ENCODE measurements at regions not wholly inside any gene's neighbourhood (a gene's known extent, or its start where the extent isn't known, plus 50 kb on each side); places are given as distances from the start of the nearest gene placed in this dataset.

DNA sequence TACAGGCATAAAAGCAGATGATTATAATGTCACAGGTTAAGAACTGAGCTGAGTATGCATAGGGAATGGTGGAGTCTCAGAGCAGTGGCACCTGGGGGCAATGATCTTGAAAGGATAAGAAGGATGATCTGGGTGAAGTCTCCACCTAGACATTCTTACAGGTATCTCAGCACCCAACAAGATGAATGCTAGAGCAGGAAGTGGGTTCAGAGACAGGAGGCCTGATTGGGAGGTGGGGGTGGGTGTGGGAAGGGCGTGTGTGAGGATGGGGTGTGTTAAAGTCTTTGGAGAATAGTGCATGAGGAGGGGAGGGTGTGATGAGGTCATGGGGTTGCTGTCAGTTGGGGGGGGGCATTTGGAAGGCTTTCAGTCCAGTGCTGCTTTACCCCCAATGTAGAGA, 78.8 kb upstream of the UPP2 start:
- H3K4me3 Mint-ChIP-seq = no peak overlapping the region
- DNase-seq = no peak
- H3K9me3 Mint-ChIP-seq = no peaks in the 10 kb centered on the region
- no peak overlapping the region for H3K27ac Mint-ChIP-seq
- H3K36me3 Mint-ChIP-seq = no peaks in the 10 kb centered on the region
- no peaks in the 10 kb centered on the region for H3K27me3 Mint-ChIP-seq
- no peaks in the 10 kb centered on the region for H3K4me1 Mint-ChIP-seq

DNA sequence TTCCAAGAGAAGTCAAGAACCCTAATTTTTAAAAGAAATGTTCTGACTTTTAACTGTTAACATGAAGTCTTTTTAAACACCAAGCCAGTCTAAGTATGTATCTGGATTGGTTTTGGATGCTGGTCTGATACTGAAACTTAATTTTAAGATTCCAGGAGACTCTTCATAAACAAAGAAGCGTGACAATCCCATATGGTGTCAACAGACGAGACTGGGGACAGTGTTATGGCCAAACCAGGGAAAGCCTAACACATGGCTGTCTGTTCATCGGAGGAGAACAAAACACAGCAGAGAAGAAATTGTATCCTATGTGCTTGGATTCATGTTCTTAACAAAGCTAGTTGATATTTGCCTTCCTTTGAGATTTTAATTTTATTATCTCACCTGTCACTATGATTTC, 80.5 kb upstream of the UPP2 start:
- Mint-ChIP-seq H3K4me3 (no peak overlapping the region), H3K36me3 (no peaks in the 10 kb centered on the region), H3K27ac (no peak overlapping the region), H3K27me3 (no peaks in the 10 kb centered on the region), H3K4me1 (no peaks in the 10 kb centered on the region), H3K9me3 (no peaks in the 10 kb centered on the region)
- no peak for DNase-seq

DNA sequence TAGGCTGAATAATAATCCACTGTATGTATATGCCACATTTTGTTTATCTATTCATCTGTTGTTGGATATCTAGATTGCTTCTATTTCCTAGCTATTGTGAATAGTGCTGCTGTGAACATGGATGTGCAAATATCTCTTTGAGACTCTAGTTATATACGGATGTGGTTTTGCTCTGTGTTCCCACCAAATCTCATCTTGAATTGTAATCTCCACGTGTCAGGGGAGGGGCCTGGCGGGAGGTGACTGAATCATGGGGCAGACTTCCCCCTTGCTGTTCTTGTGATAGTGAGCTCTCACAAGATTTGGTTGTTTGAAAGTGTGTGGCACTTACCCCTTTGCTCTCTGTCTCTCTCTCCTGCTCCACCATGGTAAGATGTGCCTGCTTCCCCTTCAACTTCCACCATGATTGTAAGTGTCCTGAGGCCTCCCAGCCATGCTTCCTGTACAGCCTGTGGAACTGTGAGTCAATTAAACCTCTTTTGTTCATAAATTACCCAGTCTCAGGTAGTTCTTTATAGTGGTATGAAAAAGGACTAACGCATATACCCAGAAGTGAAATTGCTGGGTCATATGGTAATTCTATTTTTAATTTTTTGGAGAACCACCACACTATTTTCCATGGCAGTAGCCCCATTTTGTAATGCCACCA, 86.1 kb upstream of the UPP2 start:
- Mint-ChIP-seq H3K9me3 (peaks cover 3% of the 10 kb centered on the region), H3K27me3 (no peaks in the 10 kb centered on the region), H3K36me3 (no peaks in the 10 kb centered on the region), H3K4me3 (no peak overlapping the region), H3K4me1 (peaks cover 3% of the 10 kb centered on the region), H3K27ac (no peak overlapping the region)
- DNase-seq = no peak

DNA sequence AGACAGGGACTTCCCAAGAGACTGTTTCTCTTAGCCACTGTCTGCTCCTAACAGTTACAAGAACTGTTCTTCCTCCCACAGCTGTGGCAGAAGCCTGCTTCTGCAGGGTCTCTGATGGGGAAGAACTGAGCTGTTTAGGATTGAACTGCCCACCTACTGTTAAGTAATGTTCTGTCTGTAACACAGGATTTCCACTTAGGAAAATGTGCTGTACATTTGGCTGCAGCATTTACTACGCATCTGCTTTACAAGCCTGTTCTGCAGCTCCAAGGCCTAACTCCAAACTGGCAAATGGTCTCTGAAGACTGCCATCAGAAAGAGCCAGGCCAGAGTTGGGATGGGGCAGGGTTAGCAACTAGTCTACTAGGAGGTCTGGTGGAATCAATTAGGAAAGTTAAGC, 87.8 kb upstream of the UPP2 start:
- peaks cover 3% of the 10 kb centered on the region for H3K9me3 Mint-ChIP-seq

DNA sequence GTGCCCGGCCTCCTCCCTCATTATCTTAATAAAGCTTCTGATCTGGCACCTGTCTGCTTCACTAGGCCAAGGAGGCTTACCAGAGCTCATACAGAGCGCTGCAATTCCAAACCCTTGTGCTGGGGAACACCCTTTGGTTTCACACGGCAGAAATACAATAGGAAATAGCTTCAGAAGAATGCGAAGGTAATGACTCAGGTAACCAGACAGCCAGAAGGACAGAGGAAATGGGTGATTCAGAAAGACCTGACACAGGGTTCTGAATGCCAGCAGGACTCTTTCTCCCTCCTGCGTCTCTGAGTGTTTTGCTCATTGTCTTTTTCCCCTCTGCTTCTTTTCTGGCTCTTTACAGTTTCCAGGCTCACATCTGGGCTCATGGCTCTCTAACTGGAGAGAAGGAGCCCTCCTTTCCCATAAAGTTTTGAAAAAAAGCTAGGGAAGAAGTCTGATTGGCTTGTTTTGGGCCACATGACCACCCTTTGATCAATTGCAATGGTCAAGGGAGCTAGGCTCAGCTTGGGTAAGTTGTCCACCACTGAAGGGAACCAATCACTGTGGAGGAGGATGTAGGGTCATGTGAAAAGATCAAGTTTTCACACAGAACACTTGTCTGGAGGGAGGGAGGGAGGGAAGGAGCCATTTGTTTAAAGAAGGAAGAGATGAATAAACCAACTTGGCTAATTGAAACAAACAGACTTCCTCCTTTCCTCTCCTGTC, 90.5 kb upstream of the UPP2 start:
- Mint-ChIP-seq H3K4me1 (peaks cover 5% of the 10 kb centered on the region), H3K27me3 (peaks cover 5% of the 10 kb centered on the region), H3K36me3 (no peaks in the 10 kb centered on the region), H3K9me3 (peaks cover 3% of the 10 kb centered on the region), H3K27ac (no peak overlapping the region), H3K4me3 (no peak overlapping the region)
- DNase-seq = no peak

More for the DNA sequence above, 87.8 kb upstream of the UPP2 start:
- DNase-seq = no peak
- Mint-ChIP-seq H3K4me3 (no peak overlapping the region), H3K36me3 (no peaks in the 10 kb centered on the region), H3K27me3 (peaks cover 5% of the 10 kb centered on the region), H3K4me1 (peaks cover 5% of the 10 kb centered on the region), H3K27ac (no peak overlapping the region)

DNA sequence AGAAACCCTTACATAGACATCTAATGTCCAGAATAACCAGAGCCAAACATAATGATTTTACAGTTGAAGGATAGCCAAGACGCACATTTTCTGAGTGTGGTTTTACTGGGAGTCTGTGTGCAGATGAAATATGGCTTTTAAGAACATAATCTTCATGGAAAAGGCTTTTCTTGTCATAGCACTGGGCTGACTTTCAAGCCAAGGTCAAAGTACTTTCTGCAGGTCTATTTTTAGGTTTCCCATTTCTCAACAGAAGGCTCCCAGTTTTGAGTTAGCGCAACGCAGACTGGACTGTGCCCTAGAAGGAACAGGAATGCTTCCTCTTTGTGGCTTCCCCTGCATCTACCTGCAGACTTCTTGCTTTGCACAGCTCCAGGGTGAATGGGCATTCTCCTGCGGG, 92.3 kb upstream of the UPP2 start:
- no peak overlapping the region for H3K4me3 Mint-ChIP-seq
- no peak overlapping the region for H3K27ac Mint-ChIP-seq
- H3K9me3 Mint-ChIP-seq = no peaks in the 10 kb centered on the region
- DNase-seq = no peak
- peaks cover 4% of the 10 kb centered on the region for H3K4me1 Mint-ChIP-seq
- no peaks in the 10 kb centered on the region for H3K36me3 Mint-ChIP-seq
- H3K27me3 Mint-ChIP-seq = peaks cover 5% of the 10 kb centered on the region

DNA sequence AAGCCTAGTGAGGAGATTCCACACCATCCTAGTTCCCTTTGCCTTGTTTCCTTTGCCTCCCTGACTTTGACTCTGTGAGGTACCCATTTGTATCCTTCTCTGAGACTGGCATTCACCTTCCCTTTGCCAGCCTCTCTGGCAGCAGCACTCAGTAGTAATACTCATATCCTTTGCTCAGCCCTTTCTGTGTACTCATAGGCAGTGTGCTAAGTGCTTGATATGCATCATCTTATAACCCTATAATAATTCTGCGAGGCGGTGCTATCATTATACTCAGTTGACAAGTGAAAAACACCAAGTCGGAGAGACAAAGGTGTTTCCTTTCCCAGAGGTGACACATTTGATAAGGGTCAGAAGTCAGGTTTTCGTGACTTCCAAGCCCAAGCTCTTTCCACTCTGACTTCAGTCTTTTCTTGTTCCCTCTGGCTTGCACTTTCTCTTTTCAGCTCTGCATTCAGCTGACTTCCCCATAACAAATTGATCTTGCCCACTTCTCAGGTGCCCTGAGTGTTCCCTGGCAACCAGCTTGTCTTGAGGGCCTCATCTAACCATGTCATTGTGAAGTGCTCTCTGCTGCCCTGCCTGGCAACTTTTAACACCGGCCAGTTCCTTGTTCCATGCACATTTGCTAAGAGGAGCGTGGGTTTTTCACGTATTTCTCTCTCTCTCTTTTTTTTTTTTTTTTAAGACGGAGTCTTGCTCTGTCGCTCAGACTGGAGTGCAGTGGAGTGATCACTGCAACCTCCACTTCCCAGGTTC, 94.5 kb upstream of the UPP2 start:
- peaks cover 5% of the 10 kb centered on the region for H3K27me3 Mint-ChIP-seq
- no peaks in the 10 kb centered on the region for H3K36me3 Mint-ChIP-seq
- peaks cover 4% of the 10 kb centered on the region for H3K4me1 Mint-ChIP-seq
- no peak overlapping the region for H3K4me3 Mint-ChIP-seq
- no peak overlapping the region for H3K27ac Mint-ChIP-seq
- DNase-seq = no peak
- H3K9me3 Mint-ChIP-seq = no peaks in the 10 kb centered on the region

DNA sequence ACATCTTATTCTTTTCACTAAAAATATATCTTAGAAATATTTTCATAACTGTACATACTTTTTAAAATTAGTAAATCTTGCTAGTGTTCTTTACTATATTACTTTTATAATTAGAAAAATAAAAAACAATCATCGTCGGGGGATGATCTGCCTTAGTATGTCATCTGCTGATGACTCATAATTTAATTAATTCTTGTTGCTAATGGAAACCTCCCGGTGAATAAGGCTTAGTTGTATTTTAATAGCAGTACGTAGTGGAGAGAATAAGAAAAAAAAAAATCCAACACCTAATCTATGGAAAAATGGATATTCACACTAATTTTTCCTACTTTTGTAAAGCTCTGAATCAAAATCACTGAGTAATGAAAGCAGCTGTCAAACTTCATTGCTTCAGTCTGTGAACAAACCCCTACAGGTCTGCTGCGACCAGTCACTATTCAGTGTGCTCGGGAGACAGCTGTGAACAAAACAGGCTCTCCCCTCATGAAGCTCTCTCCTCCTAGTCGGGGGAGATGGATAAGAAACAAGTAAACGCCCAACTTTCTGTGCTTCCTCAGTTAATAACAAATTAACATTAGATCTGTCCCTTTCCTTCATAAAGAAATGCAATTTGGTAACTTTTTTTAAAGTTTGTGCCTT, 97.4 kb upstream of the UPP2 start:
- Mint-ChIP-seq H3K4me3 (no peak overlapping the region), H3K9me3 (no peaks in the 10 kb centered on the region), H3K4me1 (no peaks in the 10 kb centered on the region), H3K27ac (no peak overlapping the region), H3K36me3 (no peaks in the 10 kb centered on the region), H3K27me3 (no peaks in the 10 kb centered on the region)
- DNase-seq = no peak

DNA sequence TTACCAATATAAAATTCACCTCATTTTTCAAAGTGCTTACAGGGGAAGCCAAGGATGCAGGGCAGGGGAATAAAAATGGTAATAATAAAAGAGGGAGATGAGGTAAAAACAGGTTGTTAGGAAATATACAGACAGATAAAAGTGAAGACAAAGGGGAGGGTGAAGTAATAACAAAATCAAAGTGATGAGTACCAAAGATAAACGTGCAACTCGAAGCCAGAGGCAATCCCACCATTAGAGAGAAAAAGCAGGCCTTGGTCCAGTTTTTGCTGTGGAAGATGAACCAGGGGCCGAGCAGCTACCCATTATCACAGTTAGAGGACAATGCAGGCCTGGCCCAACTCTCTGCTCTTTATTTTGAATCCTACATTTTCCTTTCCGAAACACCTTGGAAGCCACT, 99.6 kb upstream of the UPP2 start:
- no peaks in the 10 kb centered on the region for H3K27me3 Mint-ChIP-seq
- no peaks in the 10 kb centered on the region for H3K4me1 Mint-ChIP-seq
- H3K27ac Mint-ChIP-seq = no peak overlapping the region
- DNase-seq = no peak
- no peak overlapping the region for H3K4me3 Mint-ChIP-seq
- peaks cover 3% of the 10 kb centered on the region for H3K9me3 Mint-ChIP-seq
- H3K36me3 Mint-ChIP-seq = peaks cover 4% of the 10 kb centered on the region

DNA sequence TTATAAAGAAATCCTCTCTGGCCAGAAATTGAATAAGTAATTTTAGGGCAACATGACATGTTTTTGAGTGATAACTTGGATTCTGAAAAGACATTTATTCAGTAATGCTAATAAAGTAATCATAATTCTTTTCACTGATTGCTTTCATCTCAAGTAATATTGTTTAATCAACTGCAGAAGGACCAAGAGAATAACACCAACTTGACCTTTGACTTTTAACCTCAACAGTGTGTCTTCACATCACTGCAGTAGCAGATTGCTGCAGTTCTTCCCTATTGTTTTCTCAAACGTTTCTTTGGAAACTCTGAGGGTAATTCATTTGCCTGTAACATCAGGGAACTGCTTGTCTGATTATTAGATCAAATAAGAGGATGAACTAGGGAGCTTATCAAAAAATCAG, 104.9 kb upstream of the UPP2 start:
- peaks cover 4% of the 10 kb centered on the region for H3K36me3 Mint-ChIP-seq
- no peaks in the 10 kb centered on the region for H3K4me1 Mint-ChIP-seq
- no peak overlapping the region for H3K27ac Mint-ChIP-seq
- H3K27me3 Mint-ChIP-seq = no peaks in the 10 kb centered on the region
- H3K9me3 Mint-ChIP-seq = peaks cover 3% of the 10 kb centered on the region
- H3K4me3 Mint-ChIP-seq = no peak overlapping the region
- DNase-seq = no peak

DNA sequence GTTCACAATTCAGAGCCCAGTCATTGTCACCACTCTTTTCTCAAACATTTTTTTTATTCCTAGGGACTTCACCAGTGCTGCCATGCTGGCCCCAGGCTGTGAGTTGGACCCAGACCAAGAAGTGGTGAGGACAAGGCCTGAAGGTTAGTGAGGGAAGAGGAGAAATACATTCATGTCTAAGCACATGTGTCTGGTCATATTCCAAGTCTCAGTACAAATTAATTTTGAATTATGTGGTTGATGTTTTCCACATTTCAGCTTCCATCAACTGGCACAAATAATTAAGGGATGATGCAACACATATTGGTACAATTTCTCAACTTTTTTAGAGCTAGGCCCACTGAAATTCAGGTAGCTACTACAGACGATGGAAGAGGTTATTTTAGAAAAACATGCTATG, 106.6 kb upstream of the UPP2 start:
- Mint-ChIP-seq H3K36me3 (peaks cover 4% of the 10 kb centered on the region), H3K4me3 (no peak overlapping the region), H3K4me1 (no peaks in the 10 kb centered on the region), H3K27me3 (no peaks in the 10 kb centered on the region), H3K27ac (no peak overlapping the region), H3K9me3 (peaks cover 3% of the 10 kb centered on the region)
- DNase-seq = no peak

DNA sequence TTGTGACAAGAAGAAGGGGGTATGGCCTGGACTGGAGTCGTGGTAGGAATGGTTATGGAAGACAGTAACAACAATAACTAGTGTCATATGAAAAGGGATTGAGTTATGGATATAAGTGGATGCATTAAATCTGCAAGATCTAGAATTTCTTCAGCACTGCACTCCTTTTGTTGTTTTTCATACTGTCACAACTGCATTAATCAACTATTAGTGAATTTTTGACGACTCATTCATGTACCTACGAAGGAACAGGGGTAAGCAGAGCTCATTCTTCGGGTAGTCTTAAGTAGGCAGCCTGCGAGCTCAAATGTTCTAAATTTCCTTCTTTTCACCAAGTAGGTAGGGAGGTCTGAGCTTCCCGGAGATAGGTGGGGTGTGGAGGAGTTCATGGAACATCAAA, 109.7 kb upstream of the UPP2 start:
- Mint-ChIP-seq H3K36me3 (no peaks in the 10 kb centered on the region), H3K9me3 (no peaks in the 10 kb centered on the region), H3K4me3 (no peak overlapping the region), H3K4me1 (no peaks in the 10 kb centered on the region), H3K27ac (no peak overlapping the region), H3K27me3 (no peaks in the 10 kb centered on the region)
- DNase-seq = no peak

DNA sequence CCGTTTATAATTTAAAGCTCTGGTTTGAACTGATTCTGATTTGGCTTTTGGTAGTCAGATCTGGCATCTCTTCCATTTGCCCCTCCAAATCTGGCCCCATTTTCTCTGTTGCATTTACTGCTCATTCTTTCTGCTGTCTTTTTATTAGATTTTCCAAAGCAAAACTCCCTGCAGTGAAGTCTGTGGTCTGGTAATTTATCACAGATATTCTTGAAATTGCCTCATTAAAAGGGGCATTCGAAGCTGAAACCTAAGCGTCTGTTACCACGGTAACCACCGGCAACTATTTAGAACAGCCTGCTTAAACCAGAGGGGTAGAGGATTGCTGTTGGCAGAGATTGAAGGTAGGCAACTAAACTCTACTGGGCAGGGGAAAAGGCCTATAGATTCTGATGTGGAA, 111.5 kb upstream of the UPP2 start:
- DNase-seq = no peak
- Mint-ChIP-seq H3K36me3 (no peaks in the 10 kb centered on the region), H3K27ac (no peak overlapping the region), H3K4me1 (no peaks in the 10 kb centered on the region), H3K4me3 (no peak overlapping the region), H3K9me3 (no peaks in the 10 kb centered on the region), H3K27me3 (no peaks in the 10 kb centered on the region)

DNA sequence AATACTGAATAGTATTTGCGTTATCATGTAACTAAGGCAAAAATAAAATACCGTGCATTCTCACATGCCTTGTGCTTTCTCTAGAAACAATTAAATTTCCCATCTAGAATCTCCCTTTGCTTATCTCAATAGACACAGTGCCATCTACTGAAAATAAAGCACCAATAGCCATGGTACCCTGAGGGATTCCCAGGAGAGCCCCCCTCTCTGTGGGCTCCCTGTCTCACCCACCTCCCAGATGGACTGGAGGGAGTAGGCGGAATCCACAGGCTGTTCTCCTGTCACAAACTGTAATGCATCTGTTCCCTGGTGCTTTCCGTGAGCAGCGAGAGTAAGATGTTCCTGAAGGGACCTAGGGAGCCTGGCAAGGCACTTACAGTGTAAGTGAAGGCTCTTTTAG, 112.4 kb upstream of the UPP2 start:
- Mint-ChIP-seq H3K27ac (no peak overlapping the region), H3K36me3 (no peaks in the 10 kb centered on the region), H3K4me3 (no peak overlapping the region), H3K9me3 (no peaks in the 10 kb centered on the region), H3K4me1 (no peaks in the 10 kb centered on the region), H3K27me3 (peaks cover 2% of the 10 kb centered on the region)
- no peak for DNase-seq

DNA sequence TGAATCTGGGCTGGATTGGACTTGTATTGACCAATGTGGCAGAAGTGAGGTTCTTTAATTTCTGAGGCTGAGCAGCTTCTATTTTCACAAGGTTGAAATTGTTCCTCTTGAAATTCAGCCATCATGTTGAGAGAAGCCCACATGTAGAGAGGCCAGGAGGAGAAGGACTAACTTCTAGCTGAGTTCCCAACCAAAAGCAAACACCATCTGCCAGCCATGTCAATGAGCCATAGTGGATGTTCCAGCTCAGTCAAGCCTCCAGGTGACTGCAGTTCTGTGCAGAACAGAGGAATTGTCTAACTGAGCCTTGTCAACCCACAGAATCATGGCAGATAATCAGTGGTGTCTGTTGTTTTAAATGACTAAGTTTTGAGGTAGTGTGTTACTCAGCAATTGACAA, 110.6 kb upstream of the ACVR1 start:
- H3K27ac Mint-ChIP-seq = no peak overlapping the region

More for the DNA sequence above, 110.6 kb upstream of the ACVR1 start:
- Mint-ChIP-seq H3K27me3 (peaks cover 8% of the 10 kb centered on the region), H3K4me1 (no peaks in the 10 kb centered on the region), H3K4me3 (no peak overlapping the region), H3K9me3 (no peaks in the 10 kb centered on the region), H3K36me3 (no peaks in the 10 kb centered on the region)
- DNase-seq = no peak
